ENCODE measurements at regions not wholly inside any gene's neighbourhood (a gene's known extent, or its start where the extent isn't known, plus 50 kb on each side); places are given as distances from the start of the nearest gene placed in this dataset.

DNA sequence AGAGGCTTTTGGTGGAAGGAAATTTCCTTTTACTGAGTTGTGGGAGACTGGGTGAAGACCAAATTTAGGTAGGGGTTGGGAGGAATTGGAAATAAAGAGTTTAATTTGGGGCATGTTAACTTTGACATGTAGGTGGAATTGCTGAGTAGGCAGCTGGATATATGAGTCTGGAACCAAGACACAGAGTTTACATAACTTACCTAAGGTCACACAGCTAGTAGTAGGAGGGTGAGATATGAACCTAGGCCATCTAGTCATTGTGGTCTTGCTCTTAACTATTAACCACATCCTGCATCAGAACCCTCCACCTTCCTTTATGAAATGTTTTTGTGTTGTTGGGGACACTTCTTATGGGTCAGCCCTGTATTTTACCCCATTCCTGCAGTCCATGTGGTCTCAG is 113.1 kb downstream of the ICOS start:
- no peak for DNase-seq

DNA sequence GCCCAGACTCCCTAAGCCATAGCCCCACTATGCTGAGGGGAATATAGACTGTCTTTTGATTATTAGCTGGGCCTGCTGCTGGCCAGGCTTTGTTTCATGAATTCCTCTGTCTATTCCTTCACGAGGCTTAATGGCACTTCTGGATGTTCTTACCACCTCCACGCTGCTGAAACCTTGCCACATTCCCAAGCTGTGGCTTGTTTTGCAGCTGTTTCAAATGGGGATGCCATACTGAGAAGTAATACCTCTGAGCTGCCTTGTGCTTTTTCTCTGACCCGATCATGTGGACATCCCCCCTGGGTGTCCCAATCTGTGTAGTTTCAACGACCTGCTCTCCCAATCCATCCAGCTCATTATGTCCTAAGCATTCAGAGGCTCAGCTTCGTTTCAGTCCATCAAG is 114.1 kb downstream of the ICOS start:
- no peak for DNase-seq

DNA sequence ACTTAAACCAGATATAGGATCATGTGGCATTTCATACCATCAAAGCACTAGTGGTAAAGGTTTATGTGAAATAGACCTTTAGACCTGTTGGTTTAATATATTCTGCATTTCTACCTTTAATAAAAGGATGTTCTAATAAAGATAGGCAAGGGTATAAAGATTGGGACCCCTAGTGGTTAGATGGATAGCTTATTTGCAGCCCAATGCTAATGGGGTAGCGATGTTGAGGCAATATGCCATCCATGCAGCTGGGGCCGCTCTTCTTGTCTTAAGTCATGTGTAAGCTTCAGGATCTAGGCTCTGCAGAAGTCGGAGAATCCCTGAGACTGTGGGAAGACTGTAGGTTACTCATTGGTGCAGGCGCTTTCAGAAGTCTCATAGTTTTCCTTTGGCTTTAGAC is 114.9 kb downstream of the ICOS start:
- DNase-seq, result no peak

DNA sequence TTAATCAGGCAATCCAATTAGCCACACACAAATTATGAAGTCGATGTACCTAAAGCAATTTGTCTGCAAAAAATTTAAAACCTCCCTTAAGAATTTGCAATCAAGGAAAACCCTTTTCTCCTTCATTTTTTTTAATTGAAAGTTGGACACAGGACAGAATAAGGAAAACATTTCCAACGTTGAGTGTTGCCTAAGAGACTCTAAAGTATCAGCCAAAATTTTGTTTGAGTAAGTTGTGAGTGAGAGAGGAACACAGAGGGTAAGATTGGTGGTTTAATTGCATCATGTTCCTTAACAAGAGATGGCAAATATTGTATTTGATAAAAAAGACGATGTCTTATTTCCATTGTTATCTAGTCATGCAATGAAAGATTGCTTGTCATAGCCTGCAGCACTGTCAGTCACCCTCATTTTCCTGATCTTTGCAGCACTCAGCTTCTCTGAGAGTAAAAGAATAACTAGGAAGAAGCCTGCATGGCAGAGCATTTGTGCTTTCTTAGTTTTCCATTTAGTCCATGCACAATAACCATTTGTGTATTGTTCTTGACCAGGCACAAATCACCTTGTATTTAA is 115.5 kb downstream of the ICOS start:
- no peak for DNase-seq

DNA sequence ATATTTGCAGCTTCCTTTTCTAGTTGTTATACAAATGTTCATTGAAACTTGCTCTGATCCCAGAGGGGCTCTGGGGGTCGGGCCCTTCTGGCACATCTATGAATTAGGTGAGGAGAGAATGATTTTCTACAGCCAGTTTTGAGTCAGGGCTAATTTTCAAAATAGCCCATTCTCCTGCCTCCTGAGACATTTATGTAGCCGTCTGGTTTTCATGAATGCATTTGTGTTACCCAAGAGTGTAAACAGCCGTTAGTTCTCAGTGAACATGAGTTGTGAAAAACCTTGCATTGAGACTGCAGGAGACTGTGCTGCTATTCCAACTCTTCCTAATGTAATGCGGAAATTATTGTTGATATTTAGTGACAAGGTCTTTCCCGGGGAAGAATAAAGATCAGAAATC is 122.5 kb downstream of the ICOS start:
- DNase-seq, result no peak

DNA sequence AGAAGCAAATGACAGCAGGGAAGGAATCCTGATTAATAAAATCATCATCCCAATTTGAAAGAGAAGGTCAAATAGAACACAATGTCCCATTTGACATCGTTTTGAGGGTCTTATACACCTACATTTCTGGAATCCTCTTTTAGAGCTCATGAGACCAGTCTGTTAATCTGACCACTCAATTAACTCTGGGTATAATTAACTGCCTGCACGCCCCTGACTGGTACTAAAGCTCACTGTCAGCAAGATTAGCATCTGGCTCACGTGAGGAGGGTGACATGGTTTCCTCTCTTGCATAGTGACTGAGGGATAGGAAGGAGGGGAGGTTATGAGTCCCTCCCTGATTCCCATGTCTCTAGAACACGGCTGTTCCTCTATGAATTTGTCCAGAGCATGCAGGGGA is 124.3 kb downstream of the ICOS start:
- DNase-seq, result no peak

DNA sequence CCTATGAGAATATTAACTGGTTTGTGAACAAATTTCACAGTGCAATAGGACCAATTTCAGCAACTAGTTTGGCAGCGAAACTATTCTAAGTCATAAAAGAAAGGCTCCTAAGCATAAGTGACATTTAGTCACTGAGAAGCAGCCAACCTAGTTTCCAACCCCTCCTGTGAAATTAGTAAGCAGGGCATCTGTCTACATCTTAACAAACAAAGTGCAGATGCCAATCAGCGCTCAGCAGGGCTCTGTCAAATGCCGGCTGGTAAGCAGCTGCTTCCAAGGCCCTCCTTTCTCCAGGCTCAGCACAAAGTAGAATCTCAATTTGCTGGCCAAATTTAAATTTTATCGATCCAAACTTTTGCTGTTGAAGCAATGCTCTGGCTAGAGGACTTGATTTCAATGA is 124.7 kb downstream of the ICOS start:
- DNase-seq, result no peak

DNA sequence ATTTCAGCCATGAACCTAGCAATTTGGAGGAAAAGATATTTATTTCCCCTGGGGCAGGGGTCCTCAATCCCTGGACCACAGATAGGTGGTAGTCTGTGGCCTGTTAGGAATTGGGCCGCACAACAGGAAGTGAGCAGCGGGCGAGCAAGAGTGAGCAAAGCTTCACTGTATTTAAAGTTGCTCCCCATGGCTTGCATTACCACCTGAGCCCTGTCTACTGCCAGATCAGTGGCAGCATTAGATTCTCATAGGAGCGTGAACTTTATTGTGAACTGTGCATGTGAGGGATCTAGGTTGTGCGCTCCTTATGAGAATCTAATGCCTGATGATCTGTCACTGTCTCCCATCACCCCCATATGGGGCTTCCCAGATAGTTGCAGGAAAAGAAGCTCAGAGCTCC is 127.6 kb downstream of the ICOS start:
- no peak for DNase-seq

DNA sequence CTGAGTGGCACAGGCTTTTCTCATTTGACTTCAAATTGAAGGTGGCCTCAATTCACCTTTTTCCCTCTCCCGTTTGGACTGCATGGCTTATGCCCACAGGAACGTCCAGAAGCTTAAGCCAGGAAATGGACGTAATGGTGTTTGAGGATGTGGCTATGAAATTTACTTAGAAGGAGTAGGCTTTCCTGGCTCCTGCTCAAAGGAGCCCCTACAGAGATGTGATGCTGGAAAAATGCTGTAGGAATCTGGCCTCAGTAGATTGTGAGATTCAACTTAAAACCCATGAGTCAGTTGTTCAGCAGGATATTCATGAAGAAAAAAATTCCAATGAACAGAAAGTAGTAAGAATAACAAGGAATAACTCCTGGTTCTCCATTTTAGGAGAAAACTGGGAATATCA is 129.0 kb downstream of the ICOS start:
- no peak for DNase-seq

DNA sequence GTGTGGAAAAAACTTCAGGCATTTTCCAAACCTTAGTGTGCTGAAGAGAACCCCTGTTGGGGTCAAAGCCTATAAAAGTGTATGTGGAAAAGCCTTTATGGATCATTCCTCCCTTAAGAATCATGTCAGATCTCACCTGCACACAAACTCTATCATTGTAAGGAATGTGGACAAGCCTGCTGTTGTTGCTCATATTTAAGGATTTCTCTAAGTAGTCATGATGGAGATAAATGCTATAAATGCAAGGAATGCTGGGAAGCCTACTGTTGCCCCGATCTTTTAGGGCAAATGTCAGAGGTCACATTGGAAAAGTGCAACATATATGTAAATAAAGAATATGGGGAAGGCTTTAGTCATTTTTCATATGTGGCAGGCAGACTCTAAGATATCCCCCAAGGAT is 129.5 kb downstream of the ICOS start:
- no peak for DNase-seq

DNA sequence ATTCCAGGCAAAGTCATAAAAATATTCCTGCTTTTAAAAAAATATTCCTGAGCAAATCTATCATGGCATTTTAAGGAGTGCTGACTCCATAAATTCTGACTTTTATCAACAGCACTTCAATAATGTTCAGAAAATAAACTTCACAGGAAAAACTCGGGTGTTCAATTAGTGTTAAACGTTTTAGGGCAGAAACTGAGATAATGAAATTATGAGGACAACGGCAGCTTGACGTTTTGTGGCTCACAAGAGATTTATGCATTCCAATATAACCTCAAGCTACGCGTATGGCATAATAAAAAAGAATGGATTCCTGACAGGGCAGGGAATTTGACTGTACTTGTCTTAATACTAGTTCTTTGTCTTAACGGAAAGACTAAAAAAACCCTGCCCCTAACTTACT is 133.2 kb downstream of the ICOS start:
- DNase-seq, result no peak

DNA sequence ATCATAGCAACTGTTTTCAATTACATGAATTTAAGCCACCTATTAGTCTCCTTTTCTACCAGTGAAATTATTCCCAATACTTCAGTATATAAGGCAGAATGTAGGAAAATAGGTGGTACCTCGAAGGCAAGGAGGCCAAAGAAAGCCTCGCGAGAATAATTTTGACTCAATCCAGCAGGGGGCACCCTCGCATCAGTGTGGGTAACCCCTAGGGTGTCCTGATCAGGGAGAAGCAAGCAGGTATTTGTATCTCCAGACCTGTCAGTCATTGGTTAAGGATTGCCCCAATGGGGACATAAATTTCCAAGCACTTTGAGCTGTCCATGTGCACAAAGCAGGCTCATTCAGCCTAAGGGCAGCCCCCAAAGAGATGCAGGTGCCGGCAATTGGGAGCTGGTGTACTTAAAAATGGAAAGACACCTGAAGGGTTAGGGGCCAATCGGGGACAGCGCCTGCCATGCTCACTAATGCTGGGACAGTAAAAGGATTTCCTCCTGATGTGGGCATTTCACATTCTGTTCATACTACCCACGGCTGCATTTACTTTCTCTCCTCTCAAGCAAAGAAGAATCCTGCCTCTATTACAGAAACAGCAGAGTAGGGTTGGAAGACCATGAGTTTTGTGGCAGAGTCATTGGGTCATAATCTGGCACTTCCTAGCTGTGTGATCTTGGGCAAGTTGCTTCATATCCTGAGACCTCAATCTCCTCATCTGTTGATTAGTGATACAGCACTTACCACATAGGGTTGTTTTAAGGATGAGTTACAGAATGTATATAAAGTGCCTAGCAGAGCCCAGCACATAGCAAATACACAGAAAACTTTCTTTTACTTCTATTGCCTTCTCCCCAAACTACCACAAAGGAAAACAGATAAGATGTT is 136.1 kb downstream of the ICOS start:
- DNase-seq, result peak; percentile 86 to 92

DNA sequence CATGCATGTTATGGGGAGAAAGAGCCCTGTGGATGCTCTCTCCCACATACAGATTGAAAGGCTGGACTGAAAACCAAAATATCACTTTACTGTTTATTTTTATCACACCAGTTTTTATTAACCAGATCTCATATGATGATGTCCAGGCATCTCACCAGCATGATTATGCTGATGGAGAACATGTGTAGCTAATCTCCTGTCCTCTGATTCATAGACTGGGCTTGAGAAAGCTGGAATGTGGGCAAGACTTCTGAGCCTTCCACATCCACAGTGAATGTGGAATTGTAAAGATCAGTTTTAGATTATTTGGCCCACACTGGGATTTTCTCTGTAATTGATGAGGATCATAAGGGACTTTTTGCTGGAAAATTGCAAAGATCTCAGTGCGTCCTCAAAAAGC is 137.9 kb downstream of the ICOS start:
- DNase-seq, result no peak

DNA sequence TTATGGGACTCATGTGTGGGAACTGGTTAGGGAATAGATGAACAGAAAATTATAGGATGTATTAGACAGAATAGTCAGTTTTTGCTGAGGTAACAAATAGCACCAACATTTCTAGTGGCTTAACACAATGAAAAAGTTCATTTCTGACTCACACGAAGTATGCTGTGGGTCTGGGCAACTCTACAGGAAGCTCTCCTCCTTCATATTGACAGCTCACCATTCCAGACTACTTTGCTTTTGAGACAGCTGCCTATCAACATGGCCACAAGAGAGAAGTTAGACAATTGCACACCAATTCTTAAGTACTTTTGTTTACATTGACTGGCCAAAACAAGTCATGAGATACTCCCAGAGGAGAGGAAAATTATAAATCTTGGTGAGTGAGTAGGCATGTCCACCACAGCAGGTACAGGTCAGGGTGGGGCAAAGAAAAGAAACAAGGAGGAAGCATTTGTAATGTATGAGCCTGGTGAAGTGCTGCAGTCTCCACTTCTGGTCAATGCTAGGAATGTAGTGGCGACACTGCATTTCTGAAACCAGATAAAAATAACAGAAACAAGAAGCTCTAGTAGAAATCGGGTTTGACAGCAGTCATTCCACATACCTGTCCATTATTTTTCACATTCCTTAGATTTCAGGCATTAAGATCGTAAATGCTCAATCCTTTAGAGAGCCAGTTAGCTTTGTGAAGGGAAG is 141.6 kb downstream of the ICOS start:
- DNase-seq, result no peak

DNA sequence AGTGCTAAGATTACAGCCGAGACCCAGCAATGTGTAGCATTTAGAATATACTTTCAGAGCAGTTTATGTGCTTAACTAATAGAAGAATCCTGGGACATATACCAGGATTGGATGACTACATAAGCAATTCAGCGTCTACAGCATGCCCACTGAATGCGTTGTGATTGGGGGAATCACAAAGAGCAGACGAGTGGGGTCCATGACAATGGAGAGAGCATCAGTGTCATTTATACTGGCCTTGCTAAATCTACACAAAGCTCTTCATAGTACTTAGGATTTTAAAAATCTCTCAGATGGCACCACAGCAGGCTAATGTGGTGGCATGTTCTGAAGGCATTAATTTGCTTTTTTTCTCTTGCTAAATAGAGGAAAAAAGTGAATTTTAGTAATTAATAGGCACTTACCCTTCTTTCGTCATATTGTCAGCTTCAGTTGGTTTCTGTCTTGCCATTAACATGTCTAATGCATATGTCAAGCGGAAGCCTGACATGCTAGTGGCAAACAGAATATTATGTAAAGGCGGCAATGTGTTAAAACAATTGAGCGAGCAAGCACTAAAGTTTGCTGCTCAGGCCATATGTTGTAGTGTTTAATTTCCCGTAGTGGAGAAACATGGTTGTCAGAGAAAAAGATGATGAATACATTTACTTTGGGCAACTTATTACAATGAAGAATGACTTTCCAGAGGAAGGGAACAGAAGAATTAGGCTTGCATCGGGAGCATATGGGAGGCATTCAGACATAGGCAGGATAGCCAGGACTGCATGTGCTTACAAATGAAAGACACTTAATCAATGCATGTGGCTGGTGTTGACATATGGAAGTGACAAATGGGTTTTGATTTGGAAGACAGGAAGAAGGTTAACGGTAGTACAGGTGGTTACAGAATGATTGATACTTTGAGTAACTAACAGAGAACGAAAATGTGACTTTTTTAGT is 145.2 kb downstream of the ICOS start:
- no peak for DNase-seq

DNA sequence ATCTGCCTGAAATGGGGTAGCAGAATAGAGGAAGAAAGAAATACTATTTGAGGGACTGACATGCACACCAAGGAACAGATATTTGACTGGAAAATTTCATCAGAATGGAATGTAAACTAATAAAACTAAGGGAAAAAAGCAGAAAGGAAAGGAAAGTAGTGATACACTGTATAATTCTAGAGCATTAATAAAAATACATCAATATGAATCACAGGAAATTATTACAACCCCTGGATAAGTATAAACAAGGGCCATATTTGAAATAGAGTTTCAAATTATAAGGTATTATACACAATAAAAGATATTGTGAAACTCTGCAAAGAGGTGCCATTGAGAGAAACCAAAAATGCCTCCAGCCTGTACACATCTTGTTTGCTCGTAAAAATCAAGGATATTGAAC is 149.6 kb downstream of the ICOS start:
- DNase-seq, result no peak

DNA sequence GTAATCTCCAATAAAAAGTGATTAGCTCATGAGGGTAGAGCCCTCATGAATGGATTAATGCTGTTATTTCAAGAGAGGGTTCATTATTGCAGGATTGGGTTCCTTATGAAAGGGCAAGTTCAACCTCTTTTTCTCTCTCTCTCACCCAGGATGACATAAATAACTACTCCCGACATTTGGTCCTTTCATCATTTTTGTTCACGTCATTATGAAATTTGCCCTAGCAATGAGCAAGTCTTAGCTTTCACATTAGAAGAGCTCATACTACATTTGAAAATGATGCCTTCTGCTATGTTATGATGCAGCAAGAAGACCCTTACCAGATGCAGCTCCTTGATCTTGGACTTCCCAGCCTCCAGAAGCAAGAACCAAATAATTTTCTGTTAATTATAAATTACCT is 152.5 kb downstream of the ICOS start:
- no peak for DNase-seq

DNA sequence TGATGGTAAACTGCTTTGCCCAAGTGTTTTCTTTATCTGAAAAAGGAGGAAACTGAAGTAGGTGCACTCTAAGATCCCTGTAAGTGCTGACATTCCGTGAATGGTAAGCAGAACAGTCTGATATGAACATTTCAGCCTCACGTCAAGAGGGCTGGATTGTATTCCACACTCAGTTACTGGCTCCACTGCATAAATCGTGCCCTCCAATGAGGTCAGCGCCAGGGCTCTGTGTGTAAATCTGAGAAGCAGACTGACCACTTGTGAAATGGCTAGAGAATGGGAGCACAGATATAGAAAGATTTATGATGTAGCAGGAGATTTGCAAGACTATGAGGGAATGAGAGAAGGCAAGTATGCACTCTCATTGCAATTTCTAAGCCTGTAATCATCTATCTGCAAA is 153.0 kb downstream of the ICOS start:
- no peak for DNase-seq

DNA sequence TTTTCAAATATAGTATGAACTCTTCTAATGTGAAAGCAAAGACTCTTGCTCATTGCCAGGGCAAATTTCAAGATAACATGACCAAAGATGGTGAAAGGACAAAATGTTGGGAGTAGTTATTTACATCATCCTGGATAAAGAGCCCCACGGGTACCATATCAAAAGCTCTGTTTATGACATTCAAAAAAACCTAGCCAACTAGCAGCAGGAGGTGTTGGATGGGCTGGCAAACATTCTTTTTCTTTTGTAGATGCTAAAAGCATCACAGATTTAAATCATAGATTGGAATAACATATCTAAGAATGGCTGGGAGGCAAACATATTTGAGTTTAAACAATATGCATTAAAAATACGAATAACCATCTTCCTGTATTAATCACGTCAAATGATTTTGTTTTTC is 153.5 kb downstream of the ICOS start:
- no peak for DNase-seq

DNA sequence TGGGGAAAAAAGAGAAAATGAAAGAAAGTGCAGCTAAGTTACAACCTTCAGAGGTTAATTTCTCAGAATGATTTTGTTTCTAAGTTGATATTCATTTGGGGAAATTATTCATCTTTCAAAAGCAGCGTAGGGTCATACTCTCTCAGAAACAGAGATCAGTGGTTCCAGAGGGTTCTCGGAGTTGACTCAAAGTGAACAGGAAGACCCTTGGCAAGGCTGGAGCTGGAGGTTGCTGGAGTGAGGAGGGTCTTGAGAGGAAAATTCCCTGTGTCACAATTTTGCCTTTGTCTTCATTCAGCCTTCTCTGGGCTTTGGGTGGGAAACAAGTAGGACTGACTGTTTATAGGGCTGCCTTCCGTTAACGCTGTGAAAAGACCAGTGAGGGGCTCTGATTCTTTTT is 168.2 kb downstream of the ICOS start:
- DNase-seq, result peak; percentile 48 to 54

DNA sequence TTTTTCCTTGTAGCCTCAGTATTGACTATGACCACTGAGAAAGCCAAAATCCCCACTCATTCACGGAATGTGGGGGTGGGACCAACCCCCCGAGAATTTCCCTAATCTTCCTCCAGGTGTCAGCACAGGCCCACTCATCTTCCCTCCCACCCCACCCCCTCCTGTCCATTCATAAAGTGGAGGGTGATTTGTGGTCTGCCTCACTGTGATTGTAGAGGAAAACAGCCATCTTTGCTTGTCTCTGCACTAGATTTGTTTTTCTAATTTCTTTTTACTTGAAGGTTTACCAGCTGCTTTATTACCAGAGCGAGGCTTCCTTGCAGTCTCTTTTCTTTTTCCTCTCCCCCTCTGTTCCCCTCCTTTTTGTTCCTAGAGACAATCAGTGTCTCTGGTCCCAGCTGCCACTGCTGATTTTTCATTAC is 171.8 kb downstream of the ICOS start:
- DNase-seq, result peak; percentile 59 to 69

DNA sequence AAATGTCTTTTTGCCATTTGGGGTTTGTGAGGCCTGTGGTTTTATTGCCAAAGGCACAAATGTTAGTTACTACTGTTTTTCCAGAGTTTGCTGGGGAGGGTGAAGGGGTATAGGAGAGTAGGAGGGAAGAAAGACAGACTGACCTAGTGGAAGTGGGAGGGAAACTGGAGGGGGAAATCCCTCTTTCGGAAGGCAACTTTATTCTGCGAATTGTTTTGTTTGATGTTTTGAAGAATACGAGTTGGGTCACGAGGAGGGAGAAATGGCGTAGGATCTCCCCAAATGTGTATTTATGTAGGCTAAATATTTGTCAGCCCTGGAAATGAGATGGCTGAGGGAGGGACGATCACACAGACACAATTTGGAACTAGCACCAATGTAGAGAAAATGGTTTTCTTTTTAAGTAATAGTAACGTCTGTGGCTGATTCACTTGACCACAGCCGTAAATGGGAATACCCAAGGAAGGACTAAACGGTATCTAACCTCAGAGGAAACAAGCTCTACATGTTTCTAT is 172.3 kb downstream of the ICOS start:
- peak; percentile 49 to 56 for DNase-seq

DNA sequence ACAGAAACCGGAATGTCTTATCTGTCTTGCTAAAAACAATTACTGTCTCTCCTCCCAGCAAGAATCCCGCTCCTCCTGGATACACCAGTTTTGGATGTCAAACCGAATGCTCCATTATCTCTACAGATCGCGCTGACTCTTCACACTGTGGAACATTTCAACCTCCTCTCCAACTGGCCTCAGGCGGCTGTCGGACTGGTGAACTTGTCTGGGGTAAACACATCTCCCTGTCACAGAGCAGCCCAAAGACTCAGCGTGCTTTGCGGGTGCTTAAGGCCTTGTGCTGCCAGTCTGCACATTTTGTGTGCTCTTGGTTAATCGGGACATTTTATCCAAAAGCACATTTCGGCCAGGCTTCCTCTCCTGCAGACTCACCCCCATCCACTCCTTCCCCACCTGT is 173.1 kb downstream of the ICOS start:
- DNase-seq, result peak; percentile 41 to 45
